ENCODE measurements at regions not wholly inside any gene's neighbourhood (a gene's known extent, or its start where the extent isn't known, plus 50 kb on each side); places are given as distances from the start of the nearest gene placed in this dataset.
A peak's percentile ranks its signal among the peaks of the same experiment; 100 is the strongest.
"Not testable (repeated sequence)": the region's sequence is repeated elsewhere in the genome, so short reads cannot be mapped to it uniquely, and the experiment has no call there.

DNA sequence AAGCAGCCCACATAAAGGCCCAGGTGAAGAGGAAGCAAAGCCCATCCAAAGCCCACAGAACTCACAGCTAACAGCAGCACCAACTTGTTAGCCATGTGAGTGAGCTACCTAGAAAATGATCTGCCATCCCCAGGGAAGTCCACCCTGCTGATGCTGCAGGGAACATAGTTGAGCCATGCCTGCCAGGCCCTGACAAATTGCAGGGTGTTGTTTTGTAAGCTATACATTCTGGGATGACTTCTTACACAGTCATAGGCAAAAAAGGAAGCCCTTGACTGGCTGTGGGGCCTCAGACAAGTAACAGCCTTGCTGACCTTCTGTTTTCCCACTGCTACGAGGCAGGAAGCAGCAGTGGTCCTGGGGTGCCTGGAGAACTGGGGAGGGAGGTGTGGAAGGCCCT, 262.7 kb downstream of the MATN1 start:
- peaks cover 8% of the 10 kb centered on the region for H3K9me3 ChIP-seq (ENCODE audit: control insufficient read depth, low read length)
- H3K4me1 ChIP-seq (ENCODE audit: control insufficient read depth in 1 of 2, insufficient read depth in 2 of 2, low read length in 2 of 2), result no peaks in the 10 kb centered on the region
- DNase-seq (peak in 1 of 2 donors; percentile 23), ATAC-seq (ENCODE audit: low FRiP score) (no peak)
- no peak overlapping the region for H3K4me3 ChIP-seq (ENCODE audit: low read length in 2 of 2)
- no peaks in the 10 kb centered on the region for H3K27me3 ChIP-seq (ENCODE audit: control insufficient read depth in 1 of 2, insufficient read depth in 2 of 2, low read length in 1 of 2)
- no peaks in the 10 kb centered on the region for H3K36me3 ChIP-seq (ENCODE audit: control insufficient read depth in 1 of 2, insufficient read depth in 2 of 2, low read length in 1 of 2)
- intact Hi-C loops (cut with DNase I), result no loop called here
- 15 to 21% methylated on average over 1 of the region's 1 CpG for WGBS, 2 donors
- H3K27ac ChIP-seq (ENCODE audit: low read depth in 1 of 2, low read length in 2 of 2), result no peak overlapping the region

DNA sequence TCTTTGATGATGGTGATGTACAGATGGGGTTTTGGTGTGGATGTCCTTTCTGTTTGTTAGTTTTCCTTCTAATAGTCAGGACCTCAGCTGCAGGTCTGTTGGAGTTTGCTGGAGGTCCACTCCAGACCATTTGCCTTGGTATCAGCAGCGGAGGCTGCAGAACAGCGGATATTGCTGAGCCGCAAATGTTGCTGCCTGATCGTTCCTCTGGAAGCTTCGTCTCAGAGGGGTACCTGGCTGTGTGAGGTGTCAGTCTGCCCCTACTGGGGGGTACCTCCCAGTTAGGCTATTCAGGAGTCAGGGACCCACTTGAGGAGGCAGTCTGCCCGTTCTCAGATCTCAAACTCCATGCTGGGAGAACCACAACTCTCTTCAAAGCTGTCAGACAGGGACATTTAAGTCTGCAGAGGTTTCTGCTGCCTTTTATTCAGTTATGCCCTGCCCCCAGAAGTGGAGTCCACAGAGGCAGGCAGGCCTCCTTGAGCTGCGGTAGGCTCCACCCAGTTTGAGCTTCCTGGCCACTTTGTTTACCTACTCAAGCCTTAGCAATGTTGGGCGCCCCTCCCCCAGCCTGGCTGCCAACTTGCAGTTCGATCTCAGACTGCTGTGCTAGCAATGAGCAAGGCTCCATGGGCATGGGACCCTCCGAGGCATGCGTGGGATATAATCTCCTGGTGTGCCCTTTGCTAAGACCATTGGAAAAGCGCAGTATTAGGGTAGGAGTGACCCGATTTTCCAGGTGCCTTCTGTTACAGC, 264.5 kb downstream of the MATN1 start:
- DNase-seq, result peak in 1 of 2 donors; percentile 57

GRCh38 chr1:30452925-30453324, 270.5 kb downstream of the MATN1 start:
- H3K9me3 ChIP-seq (ENCODE audit: control insufficient read depth, low read length), result peaks cover 2% of the 10 kb centered on the region
- no peak for ATAC-seq (ENCODE audit: low FRiP score)
- no peaks in the 10 kb centered on the region for H3K4me1 ChIP-seq (ENCODE audit: control insufficient read depth in 1 of 2, insufficient read depth in 2 of 2, low read length in 2 of 2)
- H3K36me3 ChIP-seq (ENCODE audit: control insufficient read depth in 1 of 2, insufficient read depth in 2 of 2, low read length in 1 of 2), result no peaks in the 10 kb centered on the region
- DNase-seq, result peak in 1 of 2 donors; percentile 8
- no peak overlapping the region for H3K27ac ChIP-seq (ENCODE audit: low read depth in 1 of 2, low read length in 2 of 2)
- 90% methylated on average over 2 of the region's 2 CpGs for WGBS, 2 donors
- intact Hi-C loops (cut with DNase I), result no loop called here
- H3K27me3 ChIP-seq (ENCODE audit: control insufficient read depth in 1 of 2, insufficient read depth in 2 of 2, low read length in 1 of 2), result no peaks in the 10 kb centered on the region
- no peak overlapping the region for H3K4me3 ChIP-seq (ENCODE audit: low read length in 2 of 2)

More for the DNA sequence above, 264.5 kb downstream of the MATN1 start:
- H3K4me1 ChIP-seq (ENCODE audit: control insufficient read depth in 1 of 2, insufficient read depth in 2 of 2, low read length in 2 of 2); intact Hi-C loops (cut with DNase I); ATAC-seq (ENCODE audit: low FRiP score); H3K27ac ChIP-seq (ENCODE audit: low read depth in 1 of 2, low read length in 2 of 2); H3K4me3 ChIP-seq (ENCODE audit: low read length in 2 of 2); H3K9me3 ChIP-seq (ENCODE audit: control insufficient read depth, low read length); H3K27me3 ChIP-seq (ENCODE audit: control insufficient read depth in 1 of 2, insufficient read depth in 2 of 2, low read length in 1 of 2); H3K36me3 ChIP-seq (ENCODE audit: control insufficient read depth in 1 of 2, insufficient read depth in 2 of 2, low read length in 1 of 2): not testable (repeated sequence)
- 85% methylated on average over 13 of the region's 13 CpGs for WGBS, 2 donors

- intact Hi-C loops (cut with DNase I), result no loop called here
- no peaks in the 10 kb centered on the region for H3K36me3 ChIP-seq (ENCODE audit: control insufficient read depth in 1 of 2, insufficient read depth in 2 of 2, low read length in 1 of 2)
- ATAC-seq (ENCODE audit: low FRiP score) (no peak), DNase-seq (no peak)
- H3K27ac ChIP-seq (ENCODE audit: low read depth in 1 of 2, low read length in 2 of 2), result no peak overlapping the region
- no peaks in the 10 kb centered on the region for H3K4me1 ChIP-seq (ENCODE audit: control insufficient read depth in 1 of 2, insufficient read depth in 2 of 2, low read length in 2 of 2)
- H3K4me3 ChIP-seq (ENCODE audit: low read length in 2 of 2), result no peak overlapping the region
- peaks cover 2% of the 10 kb centered on the region for H3K9me3 ChIP-seq (ENCODE audit: control insufficient read depth, low read length)
- WGBS, 2 donors, result 78 to 81% methylated on average over 2 of the region's 2 CpGs
- no peaks in the 10 kb centered on the region for H3K27me3 ChIP-seq (ENCODE audit: control insufficient read depth in 1 of 2, insufficient read depth in 2 of 2, low read length in 1 of 2)
Observed at GRCh38 chr1:30452170-30452569, 271.2 kb downstream of the MATN1 start.

GRCh38 chr1:30451532-30452125, 271.8 kb downstream of the MATN1 start:
- peaks cover 2% of the 10 kb centered on the region for H3K9me3 ChIP-seq (ENCODE audit: control insufficient read depth, low read length)
- 82 to 86% methylated on average over 14 of the region's 14 CpGs for WGBS, 2 donors
- intact Hi-C loops (cut with DNase I), result no loop called here
- no peaks in the 10 kb centered on the region for H3K4me1 ChIP-seq (ENCODE audit: control insufficient read depth in 1 of 2, insufficient read depth in 2 of 2, low read length in 2 of 2)
- H3K36me3 ChIP-seq (ENCODE audit: control insufficient read depth in 1 of 2, insufficient read depth in 2 of 2, low read length in 1 of 2), result no peaks in the 10 kb centered on the region
- DNase-seq (peak in 1 of 2 donors; percentile 39), ATAC-seq (ENCODE audit: low FRiP score) (no peak)
- no peak overlapping the region for H3K4me3 ChIP-seq (ENCODE audit: low read length in 2 of 2)
- no peak overlapping the region for H3K27ac ChIP-seq (ENCODE audit: low read depth in 1 of 2, low read length in 2 of 2)
- no peaks in the 10 kb centered on the region for H3K27me3 ChIP-seq (ENCODE audit: control insufficient read depth in 1 of 2, insufficient read depth in 2 of 2, low read length in 1 of 2)

DNA sequence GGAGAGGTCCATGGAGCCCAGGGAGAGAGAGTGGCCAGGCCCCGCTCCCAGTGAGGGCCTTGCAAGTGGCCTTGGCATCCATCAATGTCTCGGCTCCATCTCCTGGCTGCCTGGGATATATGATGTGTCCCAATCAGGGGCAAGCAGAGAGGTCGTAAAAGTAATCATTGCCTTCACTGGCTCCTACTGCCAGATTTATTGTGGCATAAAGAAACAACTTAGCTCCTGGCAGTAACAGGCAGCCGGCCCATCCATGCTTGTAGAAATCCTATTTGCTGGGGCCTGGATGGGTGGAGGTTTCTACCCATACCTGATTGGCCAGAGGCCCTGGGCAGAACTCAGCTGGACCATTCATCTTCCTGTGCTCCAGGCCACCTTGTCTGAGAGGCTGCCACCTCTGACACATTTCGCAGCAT, 272.6 kb downstream of the MATN1 start:
- intact Hi-C loops (cut with DNase I), result no loop called here
- Histone ChIP-seq H3K27me3 (ENCODE audit: control insufficient read depth in 1 of 2, insufficient read depth in 2 of 2, low read length in 1 of 2) (no peaks in the 10 kb centered on the region), H3K4me1 (ENCODE audit: control insufficient read depth in 1 of 2, insufficient read depth in 2 of 2, low read length in 2 of 2) (no peaks in the 10 kb centered on the region), H3K27ac (ENCODE audit: low read depth in 1 of 2, low read length in 2 of 2) (no peak overlapping the region), H3K9me3 (ENCODE audit: control insufficient read depth, low read length) (peaks cover 2% of the 10 kb centered on the region), H3K36me3 (ENCODE audit: control insufficient read depth in 1 of 2, insufficient read depth in 2 of 2, low read length in 1 of 2) (no peaks in the 10 kb centered on the region), H3K4me3 (ENCODE audit: low read length in 2 of 2) (no peak overlapping the region)
- no peak for ATAC-seq (ENCODE audit: low FRiP score)
- 44 to 46% methylated on average over 5 of the region's 5 CpGs for WGBS, 2 donors
- peak in 1 of 2 donors; percentile 32 for DNase-seq

DNA sequence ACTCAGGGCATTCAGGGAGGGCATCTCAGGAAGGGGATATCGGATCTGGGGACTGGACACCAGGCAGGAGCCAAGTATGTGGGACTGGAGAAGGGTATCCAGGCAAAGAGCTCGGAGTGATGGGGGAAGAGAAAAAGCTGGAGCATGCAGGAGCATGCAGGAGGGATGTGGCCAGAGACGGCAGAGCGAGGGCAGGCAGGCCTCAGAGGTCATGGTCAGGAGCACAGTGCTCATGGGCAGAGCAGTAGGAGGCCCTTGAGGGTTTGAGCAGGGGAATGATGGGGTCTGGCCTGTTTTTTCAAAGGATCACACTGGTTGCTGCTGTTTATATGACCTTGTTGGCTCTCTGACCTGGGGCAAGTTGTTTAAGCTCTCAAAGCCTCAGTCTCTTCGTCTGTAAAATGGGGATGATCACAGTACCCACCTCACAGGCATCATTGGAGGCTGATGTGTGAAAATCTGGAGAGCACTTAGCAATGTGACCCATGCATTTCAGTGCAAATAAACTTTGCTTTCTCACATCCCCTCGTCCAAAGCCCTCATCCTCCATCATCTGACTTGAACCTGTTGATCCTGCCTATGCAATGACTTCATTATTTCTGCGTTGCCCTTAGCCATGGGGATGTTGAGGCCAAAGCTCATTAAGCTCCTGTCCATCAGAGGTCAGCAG, 273.1 kb downstream of the MATN1 start:
- Histone ChIP-seq H3K4me1 (ENCODE audit: control insufficient read depth in 1 of 2, insufficient read depth in 2 of 2, low read length in 2 of 2) (no peaks in the 10 kb centered on the region), H3K27me3 (ENCODE audit: control insufficient read depth in 1 of 2, insufficient read depth in 2 of 2, low read length in 1 of 2) (no peaks in the 10 kb centered on the region), H3K9me3 (ENCODE audit: control insufficient read depth, low read length) (peaks cover 2% of the 10 kb centered on the region), H3K27ac (ENCODE audit: low read depth in 1 of 2, low read length in 2 of 2) (no peak overlapping the region), H3K36me3 (ENCODE audit: control insufficient read depth in 1 of 2, insufficient read depth in 2 of 2, low read length in 1 of 2) (no peaks in the 10 kb centered on the region), H3K4me3 (ENCODE audit: low read length in 2 of 2) (no peak overlapping the region)
- 46 to 50% methylated on average over 7 of the region's 7 CpGs for WGBS, 2 donors
- DNase-seq (peak in 1 of 2 donors; percentile 24), ATAC-seq (ENCODE audit: low FRiP score) (no peak)
- intact Hi-C loops (cut with DNase I), result no loop called here

DNA sequence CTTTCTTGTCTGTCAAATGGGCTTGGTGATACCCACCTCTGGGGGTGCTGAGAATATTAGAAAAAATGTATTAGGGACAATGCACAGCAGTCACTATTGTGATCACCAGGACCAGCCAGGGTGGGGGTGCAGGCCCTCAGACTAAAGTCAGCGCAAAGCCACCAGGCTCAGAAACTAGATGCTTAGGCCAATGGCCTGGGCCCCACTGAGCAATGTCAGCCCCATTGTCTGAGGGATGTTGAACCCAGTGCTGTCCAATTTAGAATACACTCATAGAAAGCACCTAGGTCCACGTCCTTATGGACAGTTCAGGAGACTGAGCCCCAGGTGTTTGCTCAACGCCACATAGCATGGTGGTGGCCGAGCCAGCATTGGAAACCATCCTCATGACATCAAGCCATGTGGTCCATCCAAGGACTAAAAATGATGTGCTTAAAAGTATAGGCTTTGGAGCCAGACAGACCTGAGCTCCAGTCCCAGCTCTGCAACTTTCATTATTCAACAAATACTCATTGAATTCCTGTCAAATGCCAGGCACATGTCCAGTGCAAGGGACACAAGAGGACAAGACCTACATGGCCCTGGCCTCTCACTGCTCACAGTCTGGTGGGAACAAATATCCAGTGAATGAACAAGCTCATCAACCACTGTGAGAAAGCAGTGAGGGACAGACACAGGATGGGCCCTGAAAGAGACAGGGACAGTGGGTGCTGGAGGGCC, 273.8 kb downstream of the MATN1 start:
- Histone ChIP-seq H3K9me3 (ENCODE audit: control insufficient read depth, low read length) (peaks cover 2% of the 10 kb centered on the region), H3K27ac (ENCODE audit: low read depth in 1 of 2, low read length in 2 of 2) (no peak overlapping the region), H3K4me3 (ENCODE audit: low read length in 2 of 2) (no peak overlapping the region), H3K27me3 (ENCODE audit: control insufficient read depth in 1 of 2, insufficient read depth in 2 of 2, low read length in 1 of 2) (no peaks in the 10 kb centered on the region), H3K36me3 (ENCODE audit: control insufficient read depth in 1 of 2, insufficient read depth in 2 of 2, low read length in 1 of 2) (no peaks in the 10 kb centered on the region), H3K4me1 (ENCODE audit: control insufficient read depth in 1 of 2, insufficient read depth in 2 of 2, low read length in 2 of 2) (no peaks in the 10 kb centered on the region)
- DNase-seq, result no peak
- ATAC-seq (ENCODE audit: low FRiP score), result no peak
- 89 to 90% methylated on average over 4 of the region's 4 CpGs for WGBS, 2 donors
- intact Hi-C loops (cut with DNase I), result no loop called here

Data from aorta (tissue), 5 donors.